ENCODE measurements at regions not wholly inside any gene's neighbourhood (a gene's known extent, or its start where the extent isn't known, plus 50 kb on each side); places are given as distances from the start of the nearest gene placed in this dataset.

DNA sequence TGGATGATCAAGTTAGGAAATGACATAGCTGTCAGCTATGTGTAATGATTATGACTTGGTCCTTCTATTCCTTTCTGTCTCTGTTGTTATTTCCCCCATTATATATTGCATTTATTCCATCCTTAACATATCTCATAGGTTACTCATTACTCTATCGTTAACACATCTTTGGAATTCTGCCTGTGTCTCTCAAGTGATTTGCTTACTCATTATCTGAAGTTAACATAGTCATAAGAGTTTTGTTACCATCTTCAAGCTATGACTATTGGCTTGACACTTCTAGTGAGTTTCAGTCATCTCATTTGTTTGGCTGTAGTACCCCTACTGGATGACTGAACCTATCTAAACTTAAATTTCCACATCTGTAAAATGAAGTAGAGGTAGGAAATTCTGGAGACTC lies 286.1 kb upstream of the PPP1R2C start:
- Histone ChIP-seq H3K4me1 (ENCODE audit: control insufficient read depth in 2 of 2, insufficient read depth in 2 of 2, low read length in 2 of 2) (no peaks in the 10 kb centered on the region), H3K27me3 (ENCODE audit: control insufficient read depth in 2 of 2, insufficient read depth in 1 of 2, low read length in 1 of 2) (no peaks in the 10 kb centered on the region), H3K27ac (ENCODE audit: low read depth in 1 of 2, low read length in 1 of 2) (no peak overlapping the region), H3K9me3 (ENCODE audit: control insufficient read depth in 2 of 2, insufficient read depth in 1 of 2, low read length in 1 of 2) (peaks cover 0 to 3% of the 10 kb centered on the region in 2 donors), H3K4me3 (ENCODE audit: low read length in 2 of 2) (no peak overlapping the region), H3K36me3 (ENCODE audit: control insufficient read depth in 2 of 2, insufficient read depth in 2 of 2, low read length in 1 of 2) (no peaks in the 10 kb centered on the region)
- DNase-seq (ENCODE audit: low read depth in 6 of 9, low spot score in 9 of 9), result no peak
- 98% methylated on average over 1 of the region's 1 CpG for WGBS

DNA sequence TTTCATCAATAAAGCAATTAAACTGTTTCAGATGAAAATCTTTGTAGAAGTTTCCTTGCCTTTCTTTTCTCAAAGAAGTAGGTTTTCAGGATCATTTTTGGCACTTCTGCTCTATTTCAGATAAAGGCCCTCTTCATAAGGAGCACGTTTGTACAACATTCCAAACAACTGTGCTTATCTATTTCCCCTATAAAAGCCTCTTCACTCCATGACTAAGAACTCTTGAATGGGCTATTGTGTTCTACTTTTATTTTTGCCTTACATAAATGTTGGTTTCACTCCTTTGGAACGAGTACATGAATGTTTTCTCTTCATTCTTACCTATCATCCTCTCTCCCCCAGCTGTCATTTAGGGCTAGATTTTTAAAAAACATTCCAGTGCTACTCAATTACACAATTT lies 288.0 kb upstream of the PPP1R2C start:
- Histone ChIP-seq H3K27ac (ENCODE audit: low read depth in 1 of 2, low read length in 1 of 2) (no peak overlapping the region), H3K27me3 (ENCODE audit: control insufficient read depth in 2 of 2, insufficient read depth in 1 of 2, low read length in 1 of 2) (no peaks in the 10 kb centered on the region), H3K4me3 (ENCODE audit: low read length in 2 of 2) (no peak overlapping the region), H3K36me3 (ENCODE audit: control insufficient read depth in 2 of 2, insufficient read depth in 2 of 2, low read length in 1 of 2) (no peaks in the 10 kb centered on the region), H3K4me1 (ENCODE audit: control insufficient read depth in 2 of 2, insufficient read depth in 2 of 2, low read length in 2 of 2) (no peaks in the 10 kb centered on the region), H3K9me3 (ENCODE audit: control insufficient read depth in 2 of 2, insufficient read depth in 1 of 2, low read length in 1 of 2) (no peaks in the 10 kb centered on the region)
- 95% methylated on average over 2 of the region's 2 CpGs for WGBS
- DNase-seq (ENCODE audit: low read depth in 6 of 9, low spot score in 9 of 9), result no peak

DNA sequence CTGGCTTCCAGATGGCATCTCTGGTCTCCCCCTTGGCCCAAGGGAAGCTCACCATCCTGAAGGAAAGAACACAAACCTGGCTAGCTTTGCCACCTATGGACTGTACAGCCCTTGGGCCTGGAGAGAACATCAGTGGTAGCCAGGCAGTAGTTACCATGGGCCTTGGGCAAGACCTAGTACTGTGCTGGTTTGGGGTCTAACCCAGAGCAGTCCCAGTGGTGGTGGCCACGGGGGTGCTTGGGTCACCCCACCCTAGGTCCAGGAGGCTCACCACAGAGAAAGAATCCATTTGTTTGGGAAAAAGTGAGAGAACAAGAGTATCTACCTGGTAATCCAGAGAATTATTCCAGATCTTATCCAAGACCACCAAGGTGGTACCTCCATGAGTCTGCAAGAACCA lies 290.7 kb upstream of the PPP1R2C start:
- Histone ChIP-seq H3K27me3 (ENCODE audit: control insufficient read depth in 2 of 2, insufficient read depth in 1 of 2, low read length in 1 of 2) (no peaks in the 10 kb centered on the region), H3K4me1 (ENCODE audit: control insufficient read depth in 2 of 2, insufficient read depth in 2 of 2, low read length in 2 of 2) (no peaks in the 10 kb centered on the region), H3K4me3 (ENCODE audit: low read length in 2 of 2) (no peak overlapping the region), H3K27ac (ENCODE audit: low read depth in 1 of 2, low read length in 1 of 2) (no peak overlapping the region), H3K9me3 (ENCODE audit: control insufficient read depth in 2 of 2, insufficient read depth in 1 of 2, low read length in 1 of 2) (no peaks in the 10 kb centered on the region), H3K36me3 (ENCODE audit: control insufficient read depth in 2 of 2, insufficient read depth in 2 of 2, low read length in 1 of 2) (no peaks in the 10 kb centered on the region)
- no peak for DNase-seq (ENCODE audit: low read depth in 6 of 9, low spot score in 9 of 9)
- WGBS, result 94% methylated on average over 1 of the region's 1 CpG

DNA sequence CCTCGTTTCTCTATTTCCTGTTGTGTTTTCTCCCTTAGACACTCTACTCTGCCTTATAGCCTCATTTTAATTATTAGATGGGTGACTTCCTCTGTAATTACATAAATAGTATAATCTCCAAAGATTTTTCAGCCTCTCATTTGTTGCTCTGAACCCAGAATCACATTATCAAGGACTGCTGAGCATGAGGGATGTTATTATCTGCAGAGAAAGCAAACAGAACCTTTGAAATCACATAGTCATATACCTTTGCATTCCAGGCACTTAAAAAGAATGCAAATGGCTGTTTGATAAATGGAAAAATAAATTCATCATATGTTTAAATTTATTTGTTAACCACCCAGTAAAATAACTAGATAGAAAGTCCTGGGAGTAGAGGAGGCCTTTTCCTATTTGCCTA lies 305.1 kb upstream of the PPP1R2C start:
- Histone ChIP-seq H3K27ac (ENCODE audit: low read depth in 1 of 2, low read length in 1 of 2) (no peak overlapping the region), H3K27me3 (ENCODE audit: control insufficient read depth in 2 of 2, insufficient read depth in 1 of 2, low read length in 1 of 2) (no peaks in the 10 kb centered on the region), H3K4me3 (ENCODE audit: low read length in 2 of 2) (no peak overlapping the region), H3K4me1 (ENCODE audit: control insufficient read depth in 2 of 2, insufficient read depth in 2 of 2, low read length in 2 of 2) (no peaks in the 10 kb centered on the region), H3K9me3 (ENCODE audit: control insufficient read depth in 2 of 2, insufficient read depth in 1 of 2, low read length in 1 of 2) (peaks cover 0 to 5% of the 10 kb centered on the region in 2 donors), H3K36me3 (ENCODE audit: control insufficient read depth in 2 of 2, insufficient read depth in 2 of 2, low read length in 1 of 2) (no peaks in the 10 kb centered on the region)
- 87% methylated on average over 1 of the region's 1 CpG for WGBS
- no peak for DNase-seq (ENCODE audit: low read depth in 6 of 9, low spot score in 9 of 9)

DNA sequence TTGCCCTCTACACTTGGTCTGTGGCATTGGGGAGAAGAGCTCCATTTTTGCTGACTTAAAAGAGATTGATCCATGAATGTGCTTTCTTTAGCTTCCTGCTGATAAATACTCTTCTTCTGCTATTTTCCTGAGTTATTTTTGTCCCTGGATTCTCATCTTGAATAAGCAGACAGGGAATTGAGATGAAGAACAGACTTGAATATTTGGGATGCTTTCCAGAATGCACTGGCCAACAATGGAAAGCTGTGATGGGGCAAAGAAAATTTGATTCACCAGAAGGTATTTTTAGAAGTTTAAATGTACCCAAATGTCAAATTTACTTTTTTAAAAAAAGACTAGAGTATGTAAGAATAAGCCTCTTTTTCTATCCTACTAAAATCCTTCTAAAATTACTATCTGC lies 309.9 kb upstream of the PPP1R2C start:
- Histone ChIP-seq H3K4me3 (ENCODE audit: low read length in 2 of 2) (no peak overlapping the region), H3K27me3 (ENCODE audit: control insufficient read depth in 2 of 2, insufficient read depth in 1 of 2, low read length in 1 of 2) (no peaks in the 10 kb centered on the region), H3K36me3 (ENCODE audit: control insufficient read depth in 2 of 2, insufficient read depth in 2 of 2, low read length in 1 of 2) (no peaks in the 10 kb centered on the region), H3K4me1 (ENCODE audit: control insufficient read depth in 2 of 2, insufficient read depth in 2 of 2, low read length in 2 of 2) (no peaks in the 10 kb centered on the region), H3K27ac (ENCODE audit: low read depth in 1 of 2, low read length in 1 of 2) (no peak overlapping the region), H3K9me3 (ENCODE audit: control insufficient read depth in 2 of 2, insufficient read depth in 1 of 2, low read length in 1 of 2) (peaks cover 0 to 5% of the 10 kb centered on the region in 2 donors)
- DNase-seq (ENCODE audit: low read depth in 6 of 9, low spot score in 9 of 9), result no peak

DNA sequence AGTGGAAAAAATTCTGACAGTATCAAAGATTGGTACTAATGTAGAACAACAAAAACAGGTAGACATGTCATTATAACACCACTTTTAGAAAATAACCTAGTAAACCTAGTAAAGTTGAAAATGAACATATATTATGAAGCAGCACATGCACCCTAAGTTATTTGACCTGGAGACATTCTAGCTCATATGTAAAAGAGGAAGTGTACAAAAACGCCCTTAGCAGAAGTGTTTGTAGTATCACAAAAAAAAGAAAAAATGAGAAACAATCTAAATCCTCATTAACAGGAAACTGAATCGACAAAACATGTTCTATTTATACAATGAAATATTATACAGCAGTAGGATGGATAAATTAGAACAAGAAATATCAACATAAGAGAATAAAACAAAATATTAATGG lies 318.9 kb upstream of the PPP1R2C start:
- H3K27ac ChIP-seq (ENCODE audit: low read depth in 1 of 2, low read length in 1 of 2), result no peak overlapping the region
- H3K9me3 ChIP-seq (ENCODE audit: control insufficient read depth in 2 of 2, insufficient read depth in 1 of 2, low read length in 1 of 2), result no peaks in the 10 kb centered on the region
- 21% methylated on average over 2 of the region's 2 CpGs for WGBS
- H3K4me3 ChIP-seq (ENCODE audit: low read length in 2 of 2), result no peak overlapping the region
- H3K27me3 ChIP-seq (ENCODE audit: control insufficient read depth in 2 of 2, insufficient read depth in 1 of 2, low read length in 1 of 2), result no peaks in the 10 kb centered on the region
- DNase-seq (ENCODE audit: low read depth in 6 of 9, low spot score in 9 of 9), result no peak
- no peaks in the 10 kb centered on the region for H3K4me1 ChIP-seq (ENCODE audit: control insufficient read depth in 2 of 2, insufficient read depth in 2 of 2, low read length in 2 of 2)
- H3K36me3 ChIP-seq (ENCODE audit: control insufficient read depth in 2 of 2, insufficient read depth in 2 of 2, low read length in 1 of 2), result no peaks in the 10 kb centered on the region

DNA sequence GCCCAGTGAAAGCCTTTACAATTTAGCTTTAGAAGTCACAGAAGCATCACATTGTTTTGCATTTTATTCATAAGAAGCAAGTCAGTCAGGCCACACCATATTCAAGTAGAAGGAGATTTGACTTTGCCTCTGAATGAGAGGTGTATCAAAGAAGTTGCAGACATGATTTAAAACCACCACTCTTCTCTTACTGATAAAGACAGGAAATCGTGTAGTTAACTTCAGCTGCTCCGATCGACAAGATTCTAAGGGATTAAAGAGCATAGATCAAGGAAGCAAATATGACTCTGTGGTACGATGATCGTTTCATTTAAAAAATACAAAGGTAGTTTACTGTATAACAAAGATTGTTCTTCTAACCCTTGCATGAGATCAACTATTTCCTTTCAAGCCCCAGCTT lies 328.0 kb upstream of the PPP1R2C start:
- Histone ChIP-seq H3K9me3 (ENCODE audit: control insufficient read depth in 2 of 2, insufficient read depth in 1 of 2, low read length in 1 of 2) (no peaks in the 10 kb centered on the region), H3K36me3 (ENCODE audit: control insufficient read depth in 2 of 2, insufficient read depth in 2 of 2, low read length in 1 of 2) (no peaks in the 10 kb centered on the region), H3K4me3 (ENCODE audit: low read length in 2 of 2) (no peak overlapping the region), H3K27ac (ENCODE audit: low read depth in 1 of 2, low read length in 1 of 2) (no peak overlapping the region), H3K4me1 (ENCODE audit: control insufficient read depth in 2 of 2, insufficient read depth in 2 of 2, low read length in 2 of 2) (no peaks in the 10 kb centered on the region), H3K27me3 (ENCODE audit: control insufficient read depth in 2 of 2, insufficient read depth in 1 of 2, low read length in 1 of 2) (no peaks in the 10 kb centered on the region)
- 67% methylated on average over 5 of the region's 5 CpGs for WGBS
- peak in 1 of 9 donors; percentile 10 for DNase-seq (ENCODE audit: low read depth in 6 of 9, low spot score in 9 of 9)

DNA sequence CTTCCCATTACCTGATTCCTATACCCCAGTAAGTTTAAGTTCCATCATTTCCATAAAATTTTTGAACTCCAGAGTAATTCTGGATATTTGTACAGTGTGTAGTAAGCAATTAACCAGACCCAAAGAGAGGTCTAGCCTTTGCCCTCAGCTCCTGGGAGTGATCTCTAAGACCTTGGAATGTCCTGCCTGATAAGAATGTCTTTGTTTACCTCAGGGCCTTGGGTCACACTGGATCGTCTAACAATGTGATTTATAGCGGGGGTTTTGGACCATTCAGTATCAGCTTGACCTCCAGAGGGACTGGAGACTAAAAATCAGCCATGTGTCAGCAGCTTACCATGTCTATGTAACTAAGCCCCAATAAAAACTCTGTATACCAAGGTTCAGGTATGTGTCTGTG lies 330.9 kb upstream of the PPP1R2C start:
- no peak overlapping the region for H3K27ac ChIP-seq (ENCODE audit: low read depth in 1 of 2, low read length in 1 of 2)
- no peaks in the 10 kb centered on the region for H3K9me3 ChIP-seq (ENCODE audit: control insufficient read depth in 2 of 2, insufficient read depth in 1 of 2, low read length in 1 of 2)
- DNase-seq (ENCODE audit: low read depth in 6 of 9, low spot score in 9 of 9), result no peak
- no peaks in the 10 kb centered on the region for H3K27me3 ChIP-seq (ENCODE audit: control insufficient read depth in 2 of 2, insufficient read depth in 1 of 2, low read length in 1 of 2)
- H3K4me1 ChIP-seq (ENCODE audit: control insufficient read depth in 2 of 2, insufficient read depth in 2 of 2, low read length in 2 of 2), result no peaks in the 10 kb centered on the region
- no peak overlapping the region for H3K4me3 ChIP-seq (ENCODE audit: low read length in 2 of 2)
- WGBS, result 90% methylated on average over 2 of the region's 2 CpGs
- H3K36me3 ChIP-seq (ENCODE audit: control insufficient read depth in 2 of 2, insufficient read depth in 2 of 2, low read length in 1 of 2), result no peaks in the 10 kb centered on the region

DNA sequence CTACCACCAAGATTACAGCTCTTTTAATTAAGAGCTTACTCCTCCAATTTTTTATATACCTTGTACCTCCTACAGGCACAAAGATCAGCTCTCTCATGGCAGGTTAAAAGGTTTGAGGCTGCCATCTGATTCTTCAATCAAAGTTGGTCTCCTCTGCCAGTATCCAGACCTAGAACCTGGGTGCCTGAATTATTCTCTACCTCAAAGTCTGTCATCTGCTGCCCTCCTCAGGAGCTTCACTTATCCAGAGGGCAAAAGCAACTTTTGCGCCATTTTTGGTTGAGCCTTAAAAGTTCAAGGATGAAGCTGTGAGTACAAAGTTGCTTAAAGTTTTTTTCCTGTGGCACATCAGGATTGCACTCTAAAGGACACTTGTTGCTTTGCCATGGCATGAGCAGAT lies 343.7 kb upstream of the PPP1R2C start:
- Histone ChIP-seq H3K4me1 (ENCODE audit: control insufficient read depth in 2 of 2, insufficient read depth in 2 of 2, low read length in 2 of 2) (peaks cover 0 to 6% of the 10 kb centered on the region in 2 donors), H3K9me3 (ENCODE audit: control insufficient read depth in 2 of 2, insufficient read depth in 1 of 2, low read length in 1 of 2) (no peaks in the 10 kb centered on the region), H3K4me3 (ENCODE audit: low read length in 2 of 2) (no peak overlapping the region), H3K36me3 (ENCODE audit: control insufficient read depth in 2 of 2, insufficient read depth in 2 of 2, low read length in 1 of 2) (no peaks in the 10 kb centered on the region), H3K27ac (ENCODE audit: low read depth in 1 of 2, low read length in 1 of 2) (no peak overlapping the region), H3K27me3 (ENCODE audit: control insufficient read depth in 2 of 2, insufficient read depth in 1 of 2, low read length in 1 of 2) (no peaks in the 10 kb centered on the region)
- 97% methylated on average over 1 of the region's 1 CpG for WGBS
- DNase-seq (ENCODE audit: low read depth in 6 of 9, low spot score in 9 of 9), result peak in 3 of 9 donors; percentile 2 to 54 (median 14)

DNA sequence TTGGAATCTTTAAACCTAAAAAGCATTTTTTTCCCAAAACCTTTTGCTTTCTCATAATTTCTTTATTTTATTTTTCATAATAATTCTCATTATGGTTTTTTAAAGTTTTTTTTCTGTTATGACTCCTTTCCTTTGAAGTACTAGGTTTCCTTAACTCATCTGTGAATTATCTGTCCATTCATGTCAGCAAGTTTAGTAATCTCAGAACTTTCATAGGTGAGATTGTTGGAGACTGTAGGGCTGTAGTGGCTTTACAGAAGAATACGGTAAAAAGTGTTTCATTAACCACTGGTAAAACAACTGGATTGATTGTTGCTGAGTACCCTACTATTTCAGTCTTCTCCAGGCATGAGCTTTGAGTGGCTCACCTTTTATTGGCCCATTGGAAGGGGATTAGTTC lies 361.7 kb upstream of the PPP1R2C start:
- no peaks in the 10 kb centered on the region for H3K9me3 ChIP-seq (ENCODE audit: control insufficient read depth in 2 of 2, insufficient read depth in 1 of 2, low read length in 1 of 2)
- no peak for DNase-seq (ENCODE audit: low read depth in 6 of 9, low spot score in 9 of 9)
- no peaks in the 10 kb centered on the region for H3K36me3 ChIP-seq (ENCODE audit: control insufficient read depth in 2 of 2, insufficient read depth in 2 of 2, low read length in 1 of 2)
- H3K4me3 ChIP-seq (ENCODE audit: low read length in 2 of 2), result no peak overlapping the region
- no peaks in the 10 kb centered on the region for H3K4me1 ChIP-seq (ENCODE audit: control insufficient read depth in 2 of 2, insufficient read depth in 2 of 2, low read length in 2 of 2)
- 96% methylated on average over 1 of the region's 1 CpG for WGBS
- no peaks in the 10 kb centered on the region for H3K27me3 ChIP-seq (ENCODE audit: control insufficient read depth in 2 of 2, insufficient read depth in 1 of 2, low read length in 1 of 2)
- no peak overlapping the region for H3K27ac ChIP-seq (ENCODE audit: low read depth in 1 of 2, low read length in 1 of 2)
